ENCODE measurements at regions not wholly inside any gene's neighbourhood (a gene's known extent, or its start where the extent isn't known, plus 50 kb on each side); places are given as distances from the start of the nearest gene placed in this dataset.

DNA sequence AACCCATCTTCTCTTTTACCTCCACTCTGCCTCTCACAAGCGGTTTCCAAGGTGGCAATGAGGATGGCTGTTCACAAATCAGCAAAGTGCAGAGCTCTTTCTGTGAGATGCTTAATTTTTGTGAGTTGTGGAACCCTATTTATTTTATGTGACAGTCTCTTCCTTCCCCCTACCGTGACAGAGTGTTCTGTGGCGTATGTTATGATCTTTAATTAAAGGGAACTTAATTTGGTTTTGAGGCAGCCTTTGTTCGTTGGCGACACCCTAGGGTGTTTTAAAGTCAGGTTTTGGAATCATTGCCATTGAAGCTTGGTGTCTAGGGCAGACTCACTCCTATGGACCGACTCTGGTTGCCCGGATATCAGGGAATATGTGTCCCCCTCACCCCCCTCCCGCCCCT lies 83.3 kb upstream of the IRX3 start:
- DNase-seq (ENCODE audit: low read depth) = no peak
- no peak overlapping the region for H3K4me3 ChIP-seq (ENCODE audit: low read depth, low read length)
- TF ChIP-seq, protein P1, sequence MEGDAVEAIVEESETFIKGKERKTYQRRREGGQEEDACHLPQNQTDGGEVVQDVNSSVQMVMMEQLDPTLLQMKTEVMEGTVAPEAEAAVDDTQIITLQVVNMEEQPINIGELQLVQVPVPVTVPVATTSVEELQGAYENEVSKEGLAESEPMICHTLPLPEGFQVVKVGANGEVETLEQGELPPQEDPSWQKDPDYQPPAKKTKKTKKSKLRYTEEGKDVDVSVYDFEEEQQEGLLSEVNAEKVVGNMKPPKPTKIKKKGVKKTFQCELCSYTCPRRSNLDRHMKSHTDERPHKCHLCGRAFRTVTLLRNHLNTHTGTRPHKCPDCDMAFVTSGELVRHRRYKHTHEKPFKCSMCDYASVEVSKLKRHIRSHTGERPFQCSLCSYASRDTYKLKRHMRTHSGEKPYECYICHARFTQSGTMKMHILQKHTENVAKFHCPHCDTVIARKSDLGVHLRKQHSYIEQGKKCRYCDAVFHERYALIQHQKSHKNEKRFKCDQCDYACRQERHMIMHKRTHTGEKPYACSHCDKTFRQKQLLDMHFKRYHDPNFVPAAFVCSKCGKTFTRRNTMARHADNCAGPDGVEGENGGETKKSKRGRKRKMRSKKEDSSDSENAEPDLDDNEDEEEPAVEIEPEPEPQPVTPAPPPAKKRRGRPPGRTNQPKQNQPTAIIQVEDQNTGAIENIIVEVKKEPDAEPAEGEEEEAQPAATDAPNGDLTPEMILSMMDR (IDR thresholded peaks at IDR 0.05; ENCODE audit: low read depth, low read length, missing control alignments) = no peak

DNA sequence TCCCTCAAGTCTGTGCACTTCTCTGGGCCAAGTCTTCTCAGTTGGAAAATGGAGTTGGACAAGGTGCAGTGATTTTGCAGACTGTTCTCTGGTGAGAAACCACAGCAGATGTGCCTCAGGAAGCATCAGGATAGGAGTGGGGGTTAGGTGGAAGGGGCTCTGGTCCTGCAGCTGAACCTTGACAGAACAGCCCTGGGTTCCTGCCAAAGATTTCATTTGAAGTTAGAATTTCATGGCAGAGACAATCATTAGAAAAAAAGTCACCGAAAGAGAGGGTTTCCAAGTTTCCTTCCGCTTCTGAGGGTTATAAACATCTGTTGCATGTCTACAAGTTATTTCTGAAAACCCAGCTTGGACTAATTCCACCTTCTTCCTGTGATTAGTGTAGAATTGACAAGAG lies 80.4 kb upstream of the IRX3 start:
- no peak for DNase-seq (ENCODE audit: low read depth)
- TF ChIP-seq, protein P1 (IDR thresholded peaks at IDR 0.05; ENCODE audit: low read depth, low read length, missing control alignments) = no peak
- H3K4me3 ChIP-seq (ENCODE audit: low read depth, low read length) = no peak overlapping the region

DNA sequence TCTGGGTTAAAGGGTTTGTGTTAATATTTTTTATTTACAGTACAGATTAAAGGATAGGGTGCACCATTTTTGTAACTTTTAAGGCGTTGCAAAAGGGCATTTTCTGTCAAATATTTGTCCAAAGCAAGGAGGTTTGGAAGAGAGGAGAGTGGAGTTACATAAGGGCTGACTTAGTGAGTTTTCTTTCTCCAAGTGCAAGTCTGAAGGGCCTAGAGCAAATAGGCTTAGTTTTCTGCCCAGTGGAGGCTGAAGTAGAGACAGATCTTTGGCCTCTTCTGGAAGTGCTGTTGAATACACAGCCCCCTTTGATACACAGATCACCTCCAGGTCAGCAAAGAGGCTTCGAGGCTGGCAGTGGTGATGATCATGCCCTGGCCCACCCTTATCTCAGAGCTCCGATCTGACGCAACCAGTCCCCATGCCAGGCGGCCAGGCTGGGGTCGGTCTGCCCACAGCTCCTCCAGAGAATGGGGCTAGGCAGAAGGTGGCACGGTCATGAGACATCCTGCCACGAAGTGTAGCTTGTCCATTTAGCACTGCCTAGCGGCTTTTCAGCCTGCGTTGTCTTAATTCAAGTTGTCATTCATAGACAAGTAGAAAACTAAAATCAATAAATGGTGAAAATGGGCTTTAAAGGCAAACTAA lies 79.5 kb upstream of the IRX3 start:
- DNase-seq (ENCODE audit: low read depth) = no peak
- TF ChIP-seq, protein P1 (IDR thresholded peaks at IDR 0.05; ENCODE audit: low read depth, low read length, missing control alignments) = no peak
- no peak overlapping the region for H3K4me3 ChIP-seq (ENCODE audit: low read depth, low read length)

DNA sequence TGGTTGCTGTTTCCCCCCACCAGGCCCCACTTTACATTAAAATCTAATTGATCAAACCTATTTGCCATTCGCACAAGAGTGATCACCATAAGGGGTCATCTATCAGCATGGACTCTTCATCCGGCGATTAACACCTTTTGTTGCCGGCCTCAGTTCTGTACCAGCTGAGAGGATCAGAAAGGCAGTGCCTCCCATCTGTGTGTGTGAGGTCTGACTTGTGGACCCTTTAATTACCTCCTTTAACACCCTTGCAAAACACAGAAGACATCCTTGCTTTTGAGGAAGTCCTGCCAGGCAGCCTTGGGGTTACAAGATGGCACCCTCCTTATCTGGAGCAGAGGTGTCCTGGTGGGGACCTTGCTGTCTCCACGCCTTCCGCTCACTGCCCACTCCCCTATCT lies 77.2 kb upstream of the IRX3 start:
- TF ChIP-seq, protein P1 (IDR thresholded peaks at IDR 0.05; ENCODE audit: low read depth, low read length, missing control alignments) = no peak
- no peak for DNase-seq (ENCODE audit: low read depth)

DNA sequence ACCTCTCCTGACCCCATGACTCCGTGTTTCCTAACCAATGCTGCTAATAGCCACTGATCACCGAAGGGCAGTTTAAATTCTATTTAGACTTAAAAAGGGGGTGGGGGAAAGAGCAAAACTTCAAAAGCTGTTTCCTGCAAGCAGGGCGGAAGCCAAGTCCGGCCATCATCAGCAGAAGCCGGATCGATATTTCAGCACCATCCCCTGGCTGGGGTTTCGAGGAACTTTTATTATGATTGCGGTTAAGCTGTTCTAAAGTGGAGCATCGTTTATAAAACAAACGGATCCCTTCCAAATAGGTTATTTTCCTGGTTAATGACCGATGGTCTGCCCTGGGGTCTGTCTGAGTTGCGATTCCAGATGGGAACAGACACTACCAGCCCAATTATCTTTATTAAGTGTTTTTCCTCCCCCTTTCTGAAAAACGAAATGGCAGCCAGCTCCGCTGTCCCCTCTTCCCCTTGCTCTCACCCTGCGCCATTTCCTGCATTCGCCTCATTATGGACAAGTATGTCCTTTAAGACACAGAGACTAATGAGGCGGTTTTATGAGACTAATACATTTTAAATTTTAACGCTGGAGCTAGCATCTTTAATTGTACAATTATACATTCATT lies 76.1 kb upstream of the IRX3 start:
- TF ChIP-seq, protein P1 (IDR thresholded peaks at IDR 0.05; ENCODE audit: low read depth, low read length, missing control alignments) = no peak
- no peak overlapping the region for H3K4me3 ChIP-seq (ENCODE audit: low read depth, low read length)
- no peak for DNase-seq (ENCODE audit: low read depth)

More for the DNA sequence above, 77.2 kb upstream of the IRX3 start:
- H3K4me3 ChIP-seq (ENCODE audit: low read depth, low read length) = no peak overlapping the region

DNA sequence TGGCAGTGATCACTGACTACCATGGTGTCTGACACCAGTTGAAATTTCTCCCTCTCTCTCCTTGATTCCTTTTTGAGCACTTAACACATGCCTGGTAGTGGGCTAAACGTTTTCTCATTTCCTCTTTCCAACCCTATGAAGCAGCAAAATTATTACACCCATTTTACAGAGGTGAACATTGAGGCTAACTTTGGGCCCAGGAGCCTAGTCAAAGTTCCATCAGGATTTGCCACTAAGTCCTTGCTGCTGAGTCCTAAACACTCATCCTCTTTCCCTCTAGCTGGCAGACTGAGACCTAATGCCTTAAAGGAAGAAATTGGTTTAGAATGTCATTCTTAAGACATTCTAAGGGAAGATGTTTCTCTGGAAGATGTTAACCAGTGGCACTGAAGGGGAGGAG lies 74.7 kb upstream of the IRX3 start:
- no peak for DNase-seq (ENCODE audit: low read depth)
- TF ChIP-seq, protein P1 (IDR thresholded peaks at IDR 0.05; ENCODE audit: low read depth, low read length, missing control alignments) = no peak
- no peak overlapping the region for H3K4me3 ChIP-seq (ENCODE audit: low read depth, low read length)

DNA sequence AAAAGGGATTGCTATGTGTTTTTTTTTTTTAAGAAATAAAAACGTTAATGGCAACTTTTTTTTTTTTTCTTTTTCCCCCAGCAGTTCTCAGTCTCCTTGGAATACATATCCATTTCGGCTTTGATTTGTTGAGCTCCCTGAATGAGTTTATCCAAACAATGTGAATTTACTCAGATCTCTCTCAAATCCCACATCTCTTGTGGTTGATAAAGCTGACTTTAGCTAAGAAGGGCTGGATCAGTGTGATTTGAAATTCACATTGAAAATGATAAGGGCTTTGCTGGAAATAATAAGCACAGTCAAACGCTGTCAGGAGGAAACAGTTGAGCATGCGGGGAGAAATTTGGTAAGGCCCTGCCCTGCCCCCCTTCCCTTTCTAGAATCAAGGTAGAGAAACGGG lies 74.1 kb upstream of the IRX3 start:
- TF ChIP-seq, protein P1 (IDR thresholded peaks at IDR 0.05; ENCODE audit: low read depth, low read length, missing control alignments) = no peak
- no peak overlapping the region for H3K4me3 ChIP-seq (ENCODE audit: low read depth, low read length)

More for the DNA sequence above, 74.1 kb upstream of the IRX3 start:
- DNase-seq (ENCODE audit: low read depth) = no peak

Data from GM12864 (cell line).